ENCODE measurements at regions not wholly inside any gene's neighbourhood (a gene's known extent, or its start where the extent isn't known, plus 50 kb on each side); places are given as distances from the start of the nearest gene placed in this dataset.

- Histone ChIP-seq H4K5ac (ENCODE audit: insufficient read length, low read depth, low read length) (no peak overlapping the region), H3K36me3 (ENCODE audit: control insufficient read depth in 2 of 4, insufficient read depth in 4 of 4, low read length in 3 of 4) (no peaks in the 10 kb centered on the region), H3K27me3 (replicated peaks in 1 of 4; ENCODE audit: control insufficient read depth in 3 of 4, extremely low read depth in 1 of 4, insufficient read depth in 3 of 4, low read length in 3 of 4) (no peaks in the 10 kb centered on the region), H3K4me2 (ENCODE audit: insufficient read depth in 1 of 2, low read depth in 2 of 2, low read length in 2 of 2) (no peak overlapping the region), H2BK120ac (replicated peaks; ENCODE audit: low read depth, low read length) (no peak overlapping the region), H2AK5ac (ENCODE audit: low read depth, low read length) (no peak overlapping the region), H3K56ac (replicated peaks; ENCODE audit: insufficient read length, low read depth, low read length) (no peak overlapping the region), H3K4ac (replicated peaks; ENCODE audit: insufficient read length, low read depth, low read length) (no peak overlapping the region), H2AFZ (ENCODE audit: low read length) (no peak overlapping the region), H3K4me3 (ENCODE audit: extremely low read depth in 1 of 4, insufficient read depth in 2 of 4, low read depth in 3 of 4, low read length in 4 of 4) (no peak overlapping the region), H3K23me2 (ENCODE audit: low read depth, low read length) (no peaks in the 10 kb centered on the region), H3K9ac (replicated peaks in 1 of 4; ENCODE audit: extremely low read depth in 1 of 4, low read depth in 3 of 4, low read length in 3 of 4) (no peak overlapping the region), H3K4me1 (replicated peaks in 1 of 4; ENCODE audit: control insufficient read depth in 3 of 4, insufficient read depth in 4 of 4, low read length in 3 of 4) (no peaks in the 10 kb centered on the region), H4K8ac (ENCODE audit: extremely low read depth, insufficient read depth, low read length) (no peak overlapping the region), H2BK15ac (ENCODE audit: low read length) (no peak overlapping the region), H2BK12ac (ENCODE audit: low read depth, low read length) (no peak overlapping the region), H3K14ac (ENCODE audit: insufficient read length) (no peak overlapping the region), H3K79me1 (ENCODE audit: low read depth, low read length) (no peaks in the 10 kb centered on the region), H3K9me3 (ENCODE audit: insufficient read depth in 2 of 2, low read depth in 1 of 2, low read length in 1 of 2) (no peaks in the 10 kb centered on the region), H2BK5ac (ENCODE audit: low read depth, low read length) (no peak overlapping the region), H3K27ac (ENCODE audit: low read depth, low read length) (no peak overlapping the region), H3K23ac (ENCODE audit: insufficient read length) (no peak overlapping the region), H3K18ac (ENCODE audit: extremely low read depth, low read length) (no peak overlapping the region), H3K79me2 (ENCODE audit: control insufficient read depth in 1 of 2, insufficient read depth in 2 of 2, low read length in 2 of 2) (no peaks in the 10 kb centered on the region), H2BK20ac (ENCODE audit: low read length) (no peak overlapping the region), H4K91ac (replicated peaks; ENCODE audit: insufficient read length, low read length) (no peak overlapping the region), H4K20me1 (replicated peaks in 1 of 2; ENCODE audit: control insufficient read depth in 1 of 2, insufficient read depth in 2 of 2, low read length in 2 of 2) (no peaks in the 10 kb centered on the region)
- FAIRE-seq (no peak), DNase-seq (ENCODE audit: low read depth in 1 of 2, low spot score in 2 of 2) (no peak)
- WGBS, 2 experiments (ENCODE audit: extremely low coverage in 1 of 2, insufficient coverage in 1 of 2, insufficient read length in 1 of 2, insufficient replicate concordance in 2 of 2, low coverage in 1 of 2, low lambda C conversion rate in 2 of 2, missing lambda C conversion rate in 1 of 2): 94% methylated on average over 1 of the region's 1 CpG; no CpG with 5 or more reads in 1 of the 2 experiments
- POLR2A ChIA-PET (ENCODE audit: partially characterized antibody): no interaction called here
- TF ChIP-seq RFX5 (IDR thresholded peaks at IDR 0.05; ENCODE audit: borderline replicate concordance, low read depth, low read length): no peak
- no peak for TF ChIP-seq GABPA (IDR thresholded peaks at IDR 0.05; ENCODE audit: borderline replicate concordance, insufficient read depth, low read length)
- CTCF ChIA-PET (ENCODE audit: partially characterized antibody): no interaction called here
Measured at GRCh38 chr4:60683357-60683756, 516.8 kb upstream of the ADGRL3 start.
